HG02759 (cell line): ENCODE measurements at regions not wholly inside any gene's neighbourhood (a gene's known extent, or its start where the extent isn't known, plus 50 kb on each side); places are given as distances from the start of the nearest gene placed in this dataset.
"Not testable (repeated sequence)": the region's sequence is repeated elsewhere in the genome, so short reads cannot be mapped to it uniquely, and the experiment has no call there.

ENCODE experiments used
- ATAC-seq: cut with Tn5 transposase; IDR thresholded peaks from one replicate; pipeline ENCODE4 v1.9.1; 2021; ENCODE audit warnings: mild to moderate bottlenecking, moderate library complexity; ENCODE audit not compliant: unreplicated experiment

DNA sequence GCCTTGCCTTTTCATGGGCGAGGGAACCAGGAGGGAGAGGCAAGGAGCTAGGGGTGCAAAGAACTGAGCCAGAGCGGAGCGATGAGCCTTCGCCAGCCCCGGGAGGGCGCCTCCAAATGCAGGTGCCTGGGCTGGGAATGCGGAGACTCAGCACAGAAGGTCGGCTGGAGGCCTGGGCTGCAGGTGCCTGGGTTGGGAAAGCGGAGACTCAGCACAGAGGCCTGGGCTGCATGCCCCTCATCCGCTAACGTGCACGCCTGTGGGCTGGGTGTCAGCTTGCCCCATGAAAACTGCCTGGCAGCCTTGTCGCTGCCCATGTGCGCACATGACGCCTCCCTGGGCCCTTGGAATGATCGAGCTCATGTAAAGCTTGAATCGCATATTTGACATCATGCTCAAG is 51.8 kb downstream of the POM121L12 start:
- ATAC-seq = no peak

DNA sequence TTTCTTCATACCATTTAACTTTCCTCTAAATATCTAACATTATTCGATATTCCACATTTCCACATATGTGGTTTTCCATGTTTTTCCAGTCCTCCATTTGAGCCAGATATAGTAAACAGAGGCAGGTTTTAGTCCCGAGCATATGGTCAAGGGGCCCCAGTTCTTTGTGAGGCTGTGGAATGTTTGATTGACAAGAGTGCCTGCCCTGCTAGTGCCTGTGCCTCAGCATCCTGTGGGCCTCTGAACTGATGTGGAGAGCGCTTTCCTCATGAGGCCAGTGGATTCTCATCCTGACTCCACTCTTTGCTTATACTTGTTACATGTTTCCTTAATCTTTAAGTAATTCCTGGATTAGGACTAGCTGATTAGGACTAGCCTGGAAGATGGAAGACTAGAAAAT is 58.8 kb downstream of the POM121L12 start:
- no peak for ATAC-seq

DNA sequence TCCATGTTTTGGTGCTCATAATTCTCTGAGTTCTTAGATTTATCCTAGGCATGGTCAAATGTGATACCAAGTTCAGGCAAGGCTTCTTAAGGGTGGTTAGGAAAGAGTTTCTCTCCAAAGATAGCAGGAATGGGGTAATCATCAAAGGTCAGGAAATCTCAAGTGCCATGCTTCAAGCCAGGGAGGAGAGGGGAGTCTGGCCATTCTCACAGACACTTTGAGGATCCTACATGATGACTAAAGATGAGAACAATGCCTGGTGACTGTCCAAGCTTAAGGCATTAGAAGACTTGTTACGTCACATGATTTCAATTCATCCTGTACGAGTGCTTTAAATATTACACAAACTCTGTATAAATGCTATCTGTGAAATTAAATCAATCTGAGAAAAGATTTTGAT is 59.4 kb downstream of the POM121L12 start:
- ATAC-seq = no peak

DNA sequence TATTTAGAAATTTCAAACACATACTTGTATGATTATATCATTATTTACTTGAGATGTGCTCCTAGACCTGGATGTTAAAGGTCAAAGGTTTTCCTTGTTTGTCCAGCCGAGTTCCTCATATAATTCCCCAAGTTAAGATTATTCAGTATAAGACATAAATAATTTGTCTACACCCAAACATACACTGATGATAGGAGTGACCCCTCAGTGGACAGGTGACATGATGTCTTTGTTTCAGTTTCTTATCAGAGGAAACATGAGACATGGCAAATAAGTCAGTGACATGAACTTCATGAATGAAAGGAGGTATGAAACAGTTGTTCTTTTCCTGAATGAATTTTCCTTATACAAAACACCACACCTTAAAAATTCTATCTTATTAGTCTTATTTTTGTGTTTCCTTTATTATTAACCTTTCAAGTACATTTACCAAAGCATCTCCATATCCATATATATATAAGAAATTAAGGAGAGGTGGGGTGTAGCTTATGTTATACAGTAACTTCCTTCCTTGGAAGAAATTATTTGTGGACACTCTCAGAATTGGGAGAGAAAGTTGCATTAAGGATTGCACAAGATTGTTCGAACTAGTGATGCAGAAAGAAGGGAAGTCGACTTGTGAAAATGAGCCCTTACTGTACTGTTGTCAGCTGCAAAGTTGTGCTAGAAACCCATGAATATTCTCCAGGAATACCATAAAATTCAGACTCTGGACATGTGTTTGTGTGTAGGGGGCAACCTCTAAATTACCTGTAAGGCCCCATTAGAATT is 60.5 kb downstream of the POM121L12 start:
- no peak for ATAC-seq

DNA sequence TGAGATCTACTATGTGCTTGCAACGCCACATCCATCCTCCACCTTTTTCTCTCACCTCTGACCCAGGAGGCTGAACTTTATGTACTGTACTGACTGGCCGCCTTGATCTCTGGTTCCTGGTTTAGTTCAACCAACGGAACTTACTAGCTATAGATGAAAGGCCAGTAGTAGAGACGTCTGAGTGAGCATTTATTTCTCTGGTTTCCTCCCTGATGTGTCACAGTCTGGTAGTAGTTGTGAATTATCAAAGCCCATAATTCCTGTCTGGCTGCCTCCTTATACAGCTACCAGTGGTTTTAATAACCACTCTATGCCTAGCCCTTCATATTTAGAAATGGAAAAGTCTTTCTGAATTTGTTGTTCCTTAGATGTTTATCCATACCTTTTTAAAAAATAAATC is 64.7 kb downstream of the POM121L12 start:
- no peak for ATAC-seq

DNA sequence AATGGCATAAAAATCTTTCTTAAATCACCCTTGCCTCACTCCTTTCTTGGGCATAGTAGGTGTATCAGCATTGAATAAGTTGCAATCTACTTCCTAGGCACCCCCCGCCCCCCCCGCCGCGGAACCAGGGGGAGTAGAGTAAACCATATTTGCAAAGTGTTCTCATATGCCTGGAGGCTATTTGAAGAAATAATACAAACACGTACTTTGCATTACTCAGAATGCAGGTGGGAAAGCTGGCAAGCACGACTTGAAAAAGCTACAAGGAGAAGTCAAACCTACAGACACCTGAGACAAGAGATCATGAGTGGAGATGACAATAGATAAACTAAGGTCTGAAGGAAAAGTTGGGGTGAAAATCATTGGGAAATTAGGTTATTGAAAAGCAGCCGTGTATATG is 65.6 kb downstream of the POM121L12 start:
- no peak for ATAC-seq

DNA sequence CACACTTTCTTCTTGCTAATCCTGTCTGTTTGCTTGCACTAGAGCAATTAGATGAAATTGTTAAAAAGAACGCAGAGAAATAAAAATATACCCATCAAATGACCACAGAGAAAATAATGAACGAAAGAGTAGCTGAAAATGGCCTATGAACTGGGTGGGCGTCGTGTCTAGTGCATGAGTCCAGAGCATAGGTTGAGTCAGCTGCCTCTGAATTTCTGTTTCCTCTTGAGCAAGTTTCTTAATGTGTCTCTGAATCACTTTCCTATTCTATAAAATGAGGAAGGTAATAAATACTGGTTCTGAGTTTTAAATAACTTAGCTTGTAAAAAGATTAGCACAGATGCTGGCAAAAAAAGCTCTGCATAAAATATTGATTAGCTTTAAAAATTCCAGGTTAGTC is 75.0 kb downstream of the POM121L12 start:
- ATAC-seq = no peak

DNA sequence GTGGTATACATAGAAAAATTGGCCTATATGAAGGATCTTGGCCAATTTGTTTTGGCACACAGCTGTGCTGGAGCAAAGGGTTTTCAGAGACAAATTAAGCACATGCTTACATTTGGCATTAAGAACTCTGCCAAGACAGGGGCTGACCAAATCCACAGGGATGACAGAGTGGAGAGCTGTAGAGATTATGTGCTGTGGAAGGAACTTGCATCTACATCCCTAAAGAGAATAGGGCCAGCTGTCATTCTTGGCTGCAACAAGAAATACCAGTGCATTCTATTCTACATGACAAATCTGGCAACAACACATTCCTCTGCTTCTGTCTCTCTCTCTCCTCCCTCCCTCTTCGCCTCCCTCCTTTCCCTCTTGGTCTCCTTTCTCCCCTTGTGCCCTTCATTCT is 75.6 kb downstream of the POM121L12 start:
- no peak for ATAC-seq

DNA sequence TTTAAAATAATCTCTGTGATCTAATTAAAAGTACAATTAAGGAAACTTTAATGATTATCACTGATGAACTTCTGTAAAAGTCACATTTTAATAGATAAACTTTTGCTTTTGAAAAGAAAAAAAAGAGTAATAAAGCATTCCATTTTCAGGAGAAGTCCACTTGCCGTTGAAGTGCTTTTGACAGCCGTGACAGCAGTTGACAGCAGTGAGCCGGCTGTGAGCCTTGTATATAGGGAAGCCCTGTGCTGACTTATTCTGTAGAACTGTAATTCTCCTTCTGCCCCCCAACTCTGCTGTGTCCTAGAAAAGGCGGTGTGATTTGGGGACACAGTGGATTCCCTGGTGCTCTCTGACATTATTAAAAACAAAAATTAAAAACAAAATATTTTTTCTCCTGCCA is 78.0 kb downstream of the POM121L12 start:
- no peak for ATAC-seq

DNA sequence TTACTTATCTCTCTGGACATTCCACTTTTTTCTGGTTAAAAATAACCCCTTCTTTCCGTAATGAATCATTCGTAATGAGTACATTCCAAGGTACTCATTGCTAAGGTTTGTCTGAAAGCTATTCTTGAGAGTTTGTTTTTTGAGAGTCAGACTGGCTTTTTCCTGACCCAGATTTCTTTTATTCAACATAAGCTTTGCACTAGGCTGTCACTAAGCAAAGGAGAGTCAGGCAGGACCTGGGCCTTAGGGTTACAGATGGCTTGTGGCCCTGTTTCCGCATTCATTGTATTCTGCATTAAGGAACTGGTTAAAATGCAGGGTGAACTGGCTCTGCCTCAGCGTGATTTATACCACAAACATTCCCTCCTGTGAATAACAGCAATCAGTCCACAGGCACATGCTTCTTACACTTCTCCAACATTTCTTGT is 84.1 kb downstream of the POM121L12 start:
- ATAC-seq = no peak

DNA sequence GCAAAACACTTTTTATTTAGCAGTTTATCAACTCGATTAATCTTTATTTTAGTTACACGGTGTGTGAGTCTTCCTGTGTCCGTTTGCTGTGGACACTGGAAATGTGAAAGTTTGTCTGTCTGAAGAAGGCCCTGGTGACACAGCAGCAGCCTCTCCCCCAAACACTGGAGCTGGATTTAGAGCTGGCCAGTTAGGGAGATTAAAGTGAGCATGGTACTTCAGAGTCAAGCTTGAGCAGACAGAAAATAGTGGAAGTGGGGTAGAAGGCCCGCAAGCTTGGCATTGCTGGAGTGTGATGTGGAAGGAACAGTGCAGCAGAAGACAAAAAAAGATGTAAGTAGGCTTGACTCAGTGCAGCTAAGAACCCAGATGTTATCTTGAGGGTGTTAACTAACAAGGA is 85.9 kb downstream of the POM121L12 start:
- ATAC-seq = no peak

DNA sequence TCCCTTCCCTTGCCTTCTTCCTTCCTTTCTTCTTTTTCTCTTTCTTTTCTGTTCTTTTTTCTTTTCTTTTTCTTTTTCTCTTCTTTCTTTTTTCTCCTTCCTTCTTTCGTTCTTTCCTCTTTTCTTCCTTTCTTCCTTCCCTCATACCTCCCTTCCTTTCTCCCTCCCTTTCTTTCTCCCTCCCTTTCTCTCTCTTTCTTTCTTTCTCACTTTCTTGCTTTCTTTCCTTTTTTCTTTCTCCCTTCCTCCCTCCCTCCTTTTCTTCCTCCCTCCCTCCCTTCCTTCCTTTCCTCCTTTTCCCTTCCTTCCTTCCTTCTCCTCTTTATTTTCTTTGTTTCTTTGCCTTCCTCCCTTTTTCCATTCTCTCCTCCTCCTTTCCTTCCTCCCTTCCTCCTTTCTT is 96.3 kb downstream of the POM121L12 start:
- no peak for ATAC-seq

DNA sequence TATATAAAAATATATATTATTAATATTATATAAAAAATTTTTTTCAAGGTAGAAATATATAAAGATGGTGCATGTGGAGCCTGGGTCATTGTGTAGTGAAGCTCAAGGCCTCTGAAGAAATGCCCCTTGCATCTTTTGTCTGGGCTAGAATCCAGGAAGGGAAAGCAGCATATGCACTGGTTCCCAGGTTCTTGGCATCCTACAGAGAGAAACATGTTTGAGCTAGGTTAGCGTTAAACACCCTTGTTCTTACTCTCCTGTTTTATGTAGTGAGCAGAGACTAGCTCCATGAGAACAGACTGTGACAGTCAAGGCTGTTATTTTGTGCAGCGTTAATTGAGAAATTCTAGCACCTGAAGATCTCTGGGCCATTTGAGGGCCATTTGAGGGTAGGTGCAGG is 116.1 kb downstream of the POM121L12 start:
- ATAC-seq = no peak

DNA sequence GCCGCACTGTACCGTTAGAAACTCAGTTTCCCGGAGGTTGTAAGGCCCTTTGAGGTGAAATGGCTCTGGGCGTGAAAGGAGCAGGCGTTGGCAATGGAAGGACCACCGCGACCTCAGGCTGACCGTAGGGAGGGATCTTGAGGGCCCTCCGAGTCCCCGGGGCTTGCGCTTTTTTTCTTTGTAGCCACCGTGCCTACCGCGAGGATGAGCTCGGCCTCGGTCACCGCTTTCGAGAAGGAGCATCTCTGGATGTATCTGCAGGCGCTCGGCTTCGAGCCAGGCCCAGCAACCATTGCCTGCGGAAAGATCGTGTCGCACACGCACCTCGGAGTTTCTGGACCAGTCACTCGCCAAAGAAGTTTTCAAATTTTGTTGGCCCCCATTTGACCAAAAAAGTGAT is 151.8 kb downstream of the POM121L12 start:
- ATAC-seq = not testable (repeated sequence)

DNA sequence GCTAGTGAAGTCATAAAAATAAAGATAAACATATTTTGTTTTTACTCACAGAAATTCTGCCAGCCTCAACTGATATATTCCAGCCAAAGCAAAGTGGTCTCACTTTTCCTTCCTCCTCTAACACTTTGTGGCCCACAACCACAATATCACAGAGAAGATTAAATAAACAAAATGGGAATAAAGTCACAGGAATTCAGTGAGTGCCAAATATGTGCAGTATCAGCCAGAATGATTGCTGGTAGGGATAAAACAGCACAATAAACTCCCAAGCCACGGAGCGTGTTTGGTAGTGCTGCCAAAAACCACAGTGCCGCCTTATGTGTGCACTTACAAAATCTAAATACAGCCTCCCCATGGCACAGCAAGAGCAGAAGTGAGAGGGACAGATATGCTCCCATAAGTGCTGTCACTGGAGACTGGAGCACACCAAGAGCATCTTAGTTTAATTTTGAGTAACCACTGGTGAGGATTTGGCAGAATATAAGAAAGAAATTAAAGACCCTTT is 155.8 kb downstream of the POM121L12 start:
- no peak for ATAC-seq

DNA sequence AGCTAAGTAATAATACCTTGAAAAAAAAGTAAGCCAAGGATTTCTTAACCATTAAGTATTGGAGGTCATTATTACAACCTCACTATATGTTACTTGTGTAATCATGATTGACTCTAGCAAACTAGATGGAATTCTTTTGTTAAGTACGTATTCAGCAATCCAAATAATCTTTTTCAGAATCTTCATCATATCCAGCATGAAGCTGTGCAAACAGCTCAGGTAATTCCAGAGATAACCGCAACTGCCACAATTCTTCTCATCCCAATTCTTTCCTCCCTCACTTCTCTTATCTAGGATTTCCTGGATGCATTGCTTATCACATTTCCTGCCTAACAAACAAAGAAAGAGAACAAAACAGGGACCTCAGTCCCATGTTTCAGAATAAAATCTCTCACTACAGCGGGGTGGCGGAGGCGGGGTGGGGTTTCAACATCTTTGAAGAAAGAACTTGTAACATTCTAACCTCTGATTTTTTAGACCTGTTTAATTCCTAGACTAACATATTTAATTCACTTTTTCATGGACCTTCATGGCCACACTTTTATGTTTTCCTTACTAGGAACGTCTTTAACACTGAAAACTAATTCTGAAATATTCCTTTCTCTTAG is 156.5 kb downstream of the POM121L12 start:
- ATAC-seq = no peak

DNA sequence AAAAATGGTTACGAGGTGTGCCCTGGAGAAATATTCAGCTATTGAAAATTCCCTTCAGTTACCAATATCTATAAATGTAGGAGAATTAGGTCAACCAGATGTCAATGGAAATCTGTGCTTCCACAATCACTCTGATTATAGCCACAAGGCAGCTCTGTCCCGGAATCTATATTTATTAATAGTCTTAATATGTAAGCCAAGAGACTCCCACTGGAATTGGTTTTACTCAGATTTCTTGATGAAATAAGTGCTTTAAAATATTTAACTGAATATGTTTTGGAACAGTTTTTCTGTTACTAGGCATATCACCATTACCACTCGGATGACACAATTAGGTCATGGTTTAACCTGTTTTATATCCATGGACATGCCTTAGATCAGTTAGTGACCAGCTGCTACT is 169.6 kb downstream of the POM121L12 start:
- no peak for ATAC-seq

DNA sequence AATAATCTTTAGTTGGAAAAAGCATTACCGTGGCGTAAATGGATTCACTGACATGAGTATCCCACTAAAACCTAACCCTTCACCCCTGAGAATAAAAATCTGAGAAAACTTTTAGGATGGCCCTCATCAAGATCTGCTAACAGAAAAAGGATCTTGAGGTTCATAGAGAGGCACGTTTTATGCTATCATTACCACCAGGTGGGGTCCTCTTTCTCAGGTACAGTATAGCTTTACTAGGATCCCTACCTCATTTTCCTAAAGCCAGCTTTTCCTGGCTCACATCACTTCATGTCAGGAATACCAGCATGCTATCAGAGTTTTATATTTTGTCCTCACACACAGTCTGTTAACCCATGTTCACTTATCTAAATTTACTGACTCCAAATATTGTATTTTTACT is 173.7 kb downstream of the POM121L12 start:
- no peak for ATAC-seq

DNA sequence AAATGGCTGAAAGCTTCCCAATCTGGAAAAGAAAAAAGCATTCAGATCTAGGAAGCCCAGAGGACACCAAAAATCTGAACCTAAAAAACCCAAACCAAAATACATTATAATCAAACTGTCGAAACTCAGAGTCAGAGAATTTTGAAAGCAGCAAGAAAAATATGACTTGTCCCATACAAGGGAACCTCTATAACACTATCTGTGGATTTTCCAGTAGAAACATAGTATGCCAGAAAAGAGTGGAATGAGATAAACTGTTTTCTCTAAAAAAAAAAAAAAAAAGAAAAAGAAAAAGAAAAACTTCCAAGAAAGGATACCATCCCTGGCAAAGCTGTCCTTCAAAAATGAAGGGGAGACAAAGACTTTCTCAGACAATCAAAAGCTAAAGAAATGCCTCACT is 179.0 kb downstream of the POM121L12 start:
- ATAC-seq = no peak

DNA sequence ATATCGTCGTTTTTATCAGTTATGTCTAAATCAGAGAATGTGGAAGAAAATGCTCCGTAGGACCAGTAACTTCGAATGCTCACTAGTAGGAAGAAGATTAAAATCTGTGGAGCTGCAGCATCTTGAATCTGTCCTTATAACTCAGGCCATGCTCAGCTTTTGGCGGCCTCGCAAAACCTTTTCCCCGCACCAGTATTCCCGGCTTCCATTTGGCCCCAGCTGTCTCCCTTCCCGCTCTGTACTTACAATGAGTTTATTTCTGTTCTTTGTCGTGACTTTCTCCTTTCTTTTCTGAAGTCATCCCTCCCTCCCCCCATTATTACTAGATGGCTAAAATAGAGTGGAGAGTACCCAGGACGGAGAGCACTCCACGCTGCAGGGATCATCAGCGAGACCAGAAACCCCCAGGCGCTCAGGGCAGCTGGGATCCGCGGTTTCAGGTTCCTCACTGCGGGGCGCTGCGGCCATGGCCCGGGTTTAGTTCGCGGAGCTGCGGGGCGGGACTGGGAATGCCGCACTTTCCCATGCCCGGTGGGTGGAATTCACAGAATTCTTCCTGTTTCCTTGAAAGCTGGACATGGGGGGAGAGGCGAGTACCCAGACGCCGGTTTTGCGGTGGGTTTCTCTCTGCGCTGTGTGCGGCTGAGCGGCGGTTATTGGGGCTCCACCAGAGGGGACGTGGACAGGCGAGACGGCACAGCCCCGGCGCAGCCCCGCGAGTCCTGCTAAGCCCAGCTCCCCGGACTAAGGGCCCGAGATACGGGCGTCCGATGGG is 183.5 kb downstream of the POM121L12 start:
- ATAC-seq = no peak

DNA sequence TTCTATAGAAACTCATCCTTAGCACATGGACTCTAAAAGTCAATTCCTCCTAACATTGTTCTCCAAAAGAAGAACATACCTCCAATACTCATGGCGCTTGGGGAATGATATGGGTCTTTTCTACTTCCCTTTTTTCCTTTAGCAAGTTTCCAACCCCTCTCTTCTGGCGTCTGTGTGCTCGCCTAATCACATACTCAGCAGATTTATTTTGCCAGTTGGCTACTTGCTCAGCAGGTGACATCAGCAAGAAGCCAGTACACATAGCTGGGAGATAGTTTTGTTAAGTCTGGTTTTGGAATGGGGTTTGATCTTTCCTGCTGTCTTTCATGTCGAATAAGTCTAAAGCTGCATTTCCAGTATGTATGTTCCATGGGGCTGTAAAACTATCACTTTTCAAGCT is 193.8 kb downstream of the POM121L12 start:
- ATAC-seq = no peak
